Stimulated activated CD8-positive, alpha-beta memory T cell treated with anti-CD3 and anti-CD28 coated beads, Interleukin-2, amount 100 ng/mL, for 1 hour (primary cell): ENCODE measurements at regions not wholly inside any gene's neighbourhood (a gene's known extent, or its start where the extent isn't known, plus 50 kb on each side); places are given as distances from the start of the nearest gene placed in this dataset.

ENCODE experiments used
- DNase-seq, 2 donors: peaks; one replicate each; pipeline ENCODE4 v3.0.0-alpha.2; 2020; ENCODE audit warnings: low read depth in 2 of 2

DNA sequence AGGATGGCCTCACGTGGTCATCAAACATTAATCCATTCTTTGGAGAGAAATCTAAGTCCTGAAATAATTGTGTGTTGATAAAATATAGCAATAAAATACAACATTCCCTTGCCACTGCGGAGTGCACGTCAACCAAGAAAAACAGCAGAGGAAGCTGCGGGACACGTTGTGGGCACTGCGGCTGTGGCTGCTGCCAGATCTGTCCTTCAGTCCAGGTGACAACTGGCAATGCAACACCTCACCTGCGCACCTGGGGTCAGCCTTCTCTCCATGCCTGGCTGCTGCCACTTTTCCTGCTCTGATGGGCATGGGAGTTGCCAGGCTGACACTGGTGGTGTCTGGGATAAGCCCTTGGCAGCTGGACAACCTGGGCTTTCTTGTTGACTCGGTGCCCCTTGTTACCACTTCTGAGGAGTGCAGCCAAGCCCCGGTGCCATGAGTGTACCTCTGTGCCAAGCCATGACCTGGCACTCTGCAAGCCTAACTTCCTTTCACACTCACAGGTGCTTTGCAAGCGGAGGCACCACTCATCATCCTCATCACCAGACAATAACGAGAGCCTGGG is 251.6 kb upstream of the TSHZ3 start:
- no peak for DNase-seq

DNA sequence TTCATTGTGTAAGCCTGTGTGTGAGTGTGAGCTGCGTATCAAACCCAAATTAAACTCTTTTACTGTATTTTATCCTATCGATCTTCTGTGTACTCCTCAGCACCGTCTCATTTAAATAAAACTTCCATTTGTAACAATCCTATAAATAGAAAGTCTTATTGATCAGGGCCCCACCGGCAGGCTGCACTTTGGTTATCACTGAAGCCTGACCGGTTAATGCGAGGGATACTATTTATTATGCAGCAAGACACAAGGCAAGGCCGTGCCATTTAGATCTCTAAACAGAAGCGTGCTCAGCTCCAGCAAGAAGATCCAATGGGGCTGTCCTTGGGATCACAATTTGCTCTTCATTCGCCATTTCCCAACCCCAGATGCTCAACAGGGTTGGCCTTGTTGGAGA is 252.6 kb upstream of the TSHZ3 start:
- no peak for DNase-seq

DNA sequence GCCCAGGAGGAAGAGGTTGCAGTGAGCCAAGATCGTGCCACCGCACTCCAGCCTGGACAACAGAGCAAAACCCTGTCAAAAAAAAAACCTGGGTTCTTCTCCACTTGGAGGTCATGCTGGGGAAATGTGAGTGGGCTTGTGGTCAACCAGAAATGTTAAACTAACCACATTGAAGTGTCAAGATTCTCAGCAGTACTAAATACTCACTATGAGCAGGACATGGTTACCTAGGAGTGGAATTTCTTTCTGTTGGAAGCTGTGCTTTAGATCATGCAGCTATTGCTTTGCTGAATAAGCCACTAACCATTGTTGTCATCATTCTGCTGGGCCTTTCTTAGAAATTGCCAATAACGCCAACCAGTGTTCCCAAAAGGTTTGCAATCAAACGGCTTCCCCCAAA is 253.3 kb upstream of the TSHZ3 start:
- DNase-seq: no peak

DNA sequence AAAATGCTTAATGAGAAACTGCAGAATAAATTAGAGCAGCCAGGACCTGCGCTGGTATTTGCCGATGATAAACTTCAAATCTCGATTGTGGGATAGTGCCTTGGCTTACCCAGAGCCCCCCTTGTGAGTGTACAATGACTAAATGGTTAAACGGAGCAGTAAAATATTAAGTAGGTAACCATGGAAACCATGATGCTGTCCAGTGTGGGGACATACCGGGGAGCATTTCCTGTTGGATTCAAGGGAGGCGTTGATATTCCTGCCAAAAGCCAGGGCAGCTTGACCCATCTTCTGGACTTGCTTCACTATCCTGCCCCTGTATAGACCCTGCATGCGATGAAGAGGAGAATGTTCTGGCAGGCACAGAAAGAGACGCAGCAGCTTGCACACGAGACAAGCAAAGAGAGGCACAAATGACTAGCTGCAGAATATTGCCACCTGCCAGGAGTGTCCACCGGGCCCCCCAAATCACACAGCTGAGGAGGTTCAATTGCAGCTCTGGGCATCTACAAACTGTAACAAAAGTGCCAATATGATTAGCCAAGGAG is 255.3 kb upstream of the TSHZ3 start:
- no peak for DNase-seq

DNA sequence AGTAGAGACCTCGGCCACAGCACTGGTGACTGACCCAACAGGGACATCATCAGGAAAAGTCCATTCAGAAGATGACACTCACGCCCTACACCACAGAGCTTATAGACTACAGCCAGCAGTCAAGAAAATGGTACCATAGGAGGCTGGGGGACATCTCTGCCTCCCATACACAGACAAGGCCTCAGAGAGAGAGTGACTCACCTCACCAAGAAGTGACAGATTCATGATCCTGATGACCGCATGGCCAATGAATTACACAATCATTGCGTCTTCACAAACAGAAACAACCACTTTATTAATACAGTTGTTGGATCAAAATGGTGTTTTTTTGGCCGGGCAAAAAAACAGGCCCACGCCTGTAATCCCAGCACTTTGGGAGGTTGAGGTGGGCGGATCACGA is 260.8 kb upstream of the TSHZ3 start:
- no peak for DNase-seq

DNA sequence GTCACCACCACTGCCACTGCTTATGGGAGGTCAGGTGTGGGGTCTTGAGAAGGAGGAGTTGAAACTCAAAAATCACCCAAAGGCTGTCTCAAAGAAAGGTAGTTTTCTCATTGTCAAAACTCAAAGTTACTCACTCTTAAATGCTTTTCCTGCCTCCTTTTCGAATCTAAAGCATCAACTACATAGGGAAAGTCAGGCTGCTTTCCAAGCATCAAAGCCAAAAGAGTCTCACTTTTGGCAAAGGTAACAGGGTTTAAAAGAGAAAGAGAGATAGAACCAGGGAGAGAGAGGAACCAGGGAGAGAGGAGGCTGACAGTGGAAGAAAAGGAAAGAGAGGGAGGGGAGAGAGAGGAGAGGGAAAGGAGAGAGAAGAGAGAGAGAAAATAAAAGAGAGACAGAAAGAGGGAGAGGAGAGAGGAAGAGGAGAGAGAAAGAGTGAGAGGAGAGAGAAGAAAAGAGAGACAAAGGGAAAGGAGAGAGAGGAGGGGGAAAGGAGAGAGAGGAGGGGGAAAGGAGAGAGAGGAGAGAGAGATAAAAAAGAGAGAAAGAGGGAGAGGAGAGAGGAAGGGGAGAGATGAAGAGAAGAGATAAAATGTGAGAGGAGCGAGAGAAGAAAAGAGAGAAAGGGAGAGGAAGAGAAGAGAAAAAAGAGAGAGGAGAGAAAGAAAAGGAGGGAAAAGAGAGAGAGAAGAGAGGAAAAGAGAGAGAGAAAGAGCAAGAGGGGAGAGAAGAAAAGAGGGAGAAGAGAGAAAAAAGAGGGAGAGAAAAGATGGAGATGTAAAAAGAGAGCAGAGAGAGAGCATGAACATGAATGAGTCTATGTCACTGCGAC is 262.0 kb upstream of the TSHZ3 start:
- no peak for DNase-seq

DNA sequence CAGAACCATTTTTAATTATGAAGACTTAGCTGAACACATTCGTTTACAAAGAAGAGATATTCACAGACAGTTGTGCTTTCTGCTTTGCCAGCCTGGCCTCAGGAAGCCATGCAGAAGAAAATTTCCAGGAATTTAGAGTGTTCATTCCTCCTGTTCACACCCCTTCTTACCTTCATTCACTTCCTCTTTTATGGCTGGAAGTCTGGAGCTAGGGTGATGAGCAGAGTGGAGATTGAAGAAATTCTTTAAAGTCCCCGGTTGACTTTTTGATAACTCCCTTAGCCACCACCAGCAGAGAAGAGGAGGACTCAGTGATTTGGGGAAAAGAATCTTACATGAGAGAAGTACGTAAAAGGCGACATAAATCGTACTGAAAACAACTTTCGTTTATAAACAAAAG is 263.6 kb upstream of the TSHZ3 start:
- DNase-seq: no peak

DNA sequence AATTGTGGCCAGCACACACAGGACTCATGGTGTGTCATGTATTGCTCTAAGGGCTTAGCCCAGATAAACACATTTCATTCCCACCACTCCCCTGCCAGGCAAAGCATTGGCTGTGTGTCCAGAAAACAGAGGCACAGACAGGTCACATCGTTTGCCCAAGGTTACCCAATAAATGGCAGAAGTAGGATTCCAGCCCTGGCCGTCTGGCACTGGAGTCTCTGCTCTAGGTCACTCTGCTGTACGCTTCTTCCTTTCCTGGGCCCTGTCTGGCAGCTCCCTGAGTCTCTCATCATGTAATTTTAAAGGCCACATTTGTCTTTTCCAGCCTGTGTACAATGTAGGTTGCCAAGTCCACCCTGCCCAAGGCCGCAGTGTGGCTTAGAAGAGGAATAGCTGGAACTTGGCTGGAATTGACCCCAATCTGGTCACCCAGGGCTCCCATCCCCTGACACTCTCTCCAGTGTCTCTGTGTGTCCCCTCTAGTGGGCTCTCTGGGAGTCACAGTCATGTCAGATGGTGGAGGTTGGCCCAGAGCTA is 264.5 kb upstream of the TSHZ3 start:
- DNase-seq: no peak

DNA sequence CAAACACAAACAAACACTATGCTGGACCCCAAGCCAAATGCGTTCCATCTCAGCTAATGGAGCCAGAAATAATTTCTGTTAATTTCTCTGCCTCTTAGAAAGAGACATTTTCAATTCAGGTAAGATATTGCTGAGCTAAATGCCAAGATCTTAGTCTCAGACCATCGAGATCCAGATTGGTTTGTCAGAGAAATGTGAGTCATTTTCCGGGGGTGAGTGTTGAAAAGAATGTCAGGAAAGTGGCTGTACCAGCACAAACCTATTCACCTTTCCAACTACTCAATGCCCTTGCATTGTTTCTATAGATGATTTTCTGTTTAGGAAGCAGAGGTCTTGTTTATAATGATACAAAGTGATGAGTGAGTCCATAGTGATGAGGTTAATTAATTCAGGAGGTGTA is 266.8 kb upstream of the TSHZ3 start:
- DNase-seq: no peak

DNA sequence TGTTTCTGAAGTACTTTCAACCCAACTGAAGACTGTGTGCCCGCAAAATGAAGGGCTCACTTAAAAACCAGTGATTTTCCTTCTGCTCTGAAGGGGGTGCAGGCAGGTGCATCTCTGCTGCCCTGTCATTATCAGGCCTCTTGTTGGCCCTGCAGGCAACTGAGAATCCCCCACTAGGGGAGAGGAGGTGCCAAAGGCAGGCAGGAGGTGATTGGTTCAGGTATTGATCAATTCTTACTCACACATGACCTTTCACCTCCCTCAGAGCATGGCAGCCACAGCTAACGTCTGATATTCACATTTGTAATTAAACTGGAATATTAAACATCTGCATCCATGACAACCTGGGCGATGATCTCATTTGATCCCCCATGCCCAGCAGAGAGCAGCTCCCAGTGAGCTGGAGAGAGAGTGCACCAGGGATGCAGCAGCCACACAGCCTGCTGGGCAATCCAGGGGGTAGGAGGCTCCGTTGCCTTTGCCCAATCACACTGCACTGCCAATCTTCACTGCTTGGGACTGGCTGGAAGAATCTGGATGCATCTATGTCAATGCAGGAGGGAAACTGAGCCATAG is 267.9 kb upstream of the TSHZ3 start:
- no peak for DNase-seq

DNA sequence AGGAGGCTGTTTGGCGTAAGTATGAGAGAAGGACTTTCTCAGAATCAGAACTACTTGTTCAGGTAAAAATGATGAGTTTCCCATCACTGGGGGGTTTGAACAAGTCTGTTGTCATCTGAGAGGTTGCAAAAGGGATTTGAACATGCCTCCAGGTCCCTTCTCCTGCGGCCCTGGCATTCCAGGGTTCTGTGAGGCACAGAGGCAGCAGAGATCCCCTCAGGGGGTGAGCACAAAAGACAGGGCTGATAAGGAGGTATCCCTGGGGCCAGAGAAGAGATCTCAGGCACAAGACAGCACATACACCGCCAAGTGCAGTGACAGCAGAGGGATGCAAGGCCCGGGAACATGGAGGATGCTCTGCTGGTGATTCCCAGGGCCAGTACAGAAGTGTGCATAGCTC is 275.8 kb upstream of the TSHZ3 start:
- no peak for DNase-seq

DNA sequence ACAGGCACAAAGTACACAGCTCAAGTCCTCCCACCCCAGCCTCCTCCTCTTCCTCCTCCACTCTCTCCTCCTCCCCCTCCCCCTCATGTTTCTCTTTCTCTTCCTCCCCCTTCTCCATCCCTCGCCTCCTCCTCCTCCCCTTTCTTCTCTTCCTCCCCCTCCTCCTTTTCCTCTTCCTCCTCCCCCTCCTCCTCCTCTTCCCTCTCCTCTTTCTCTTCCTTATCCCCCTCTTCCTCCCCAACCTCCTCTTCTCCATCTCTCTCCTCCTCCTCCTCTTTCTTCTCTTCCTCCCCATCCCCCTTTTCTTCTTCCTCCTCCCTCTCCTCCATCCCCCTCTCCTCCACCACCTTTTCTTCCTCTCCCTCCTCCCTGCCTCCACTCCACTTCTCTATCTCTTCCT is 276.3 kb upstream of the TSHZ3 start:
- DNase-seq: no peak

DNA sequence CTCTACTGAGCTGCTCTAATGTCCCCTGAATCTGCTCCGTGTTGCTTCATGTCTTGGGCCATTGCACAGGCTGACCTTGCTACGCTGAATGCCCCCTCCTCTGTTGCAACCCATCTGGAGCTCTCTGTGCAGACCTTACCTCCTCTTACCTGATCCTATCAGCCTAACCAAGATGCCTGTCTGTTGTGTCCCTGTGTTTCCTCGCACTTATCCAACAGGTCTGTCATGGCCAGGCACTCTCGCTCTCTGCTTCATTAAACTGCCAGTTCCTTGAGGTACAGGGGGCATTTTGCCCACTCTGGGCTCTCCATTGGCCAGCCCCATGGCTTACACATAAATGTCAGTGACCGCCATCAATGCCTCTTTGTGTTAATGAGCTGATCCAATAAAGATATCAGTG is 277.7 kb upstream of the TSHZ3 start:
- no peak for DNase-seq

DNA sequence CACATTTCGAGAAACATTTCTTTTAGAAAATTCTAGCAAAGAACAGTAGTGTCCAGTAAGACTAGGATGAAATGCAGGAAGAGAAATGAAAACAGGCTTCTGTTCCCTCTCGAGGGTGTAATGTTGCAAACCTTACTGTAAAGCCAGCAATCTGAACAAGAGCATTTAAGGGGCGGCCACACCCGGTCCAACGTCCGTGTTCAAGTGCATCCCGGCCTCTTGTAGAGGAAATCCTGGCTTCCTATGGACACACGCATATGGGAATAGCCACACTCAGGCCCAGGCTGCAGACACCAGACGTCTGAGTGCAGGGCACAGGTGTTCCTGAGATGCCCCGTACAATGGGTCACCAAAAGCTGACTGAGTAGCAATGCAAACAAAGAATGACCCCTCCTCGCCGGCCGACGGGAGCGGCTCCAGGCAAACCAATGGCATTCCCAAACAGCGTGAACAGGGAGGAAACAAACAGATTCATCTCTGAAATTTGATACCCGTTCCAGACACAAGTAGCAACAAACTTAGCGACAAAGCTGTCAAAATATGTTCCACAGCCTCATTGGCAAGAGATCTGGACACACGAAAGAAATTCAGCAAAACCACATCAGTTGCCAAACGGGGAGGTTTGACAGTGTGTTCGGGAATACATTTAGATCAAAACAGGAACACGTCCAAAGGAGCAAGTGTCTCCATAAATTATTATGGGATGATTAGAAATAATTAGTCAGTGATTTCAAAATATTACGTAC is 278.6 kb upstream of the TSHZ3 start:
- no peak for DNase-seq

DNA sequence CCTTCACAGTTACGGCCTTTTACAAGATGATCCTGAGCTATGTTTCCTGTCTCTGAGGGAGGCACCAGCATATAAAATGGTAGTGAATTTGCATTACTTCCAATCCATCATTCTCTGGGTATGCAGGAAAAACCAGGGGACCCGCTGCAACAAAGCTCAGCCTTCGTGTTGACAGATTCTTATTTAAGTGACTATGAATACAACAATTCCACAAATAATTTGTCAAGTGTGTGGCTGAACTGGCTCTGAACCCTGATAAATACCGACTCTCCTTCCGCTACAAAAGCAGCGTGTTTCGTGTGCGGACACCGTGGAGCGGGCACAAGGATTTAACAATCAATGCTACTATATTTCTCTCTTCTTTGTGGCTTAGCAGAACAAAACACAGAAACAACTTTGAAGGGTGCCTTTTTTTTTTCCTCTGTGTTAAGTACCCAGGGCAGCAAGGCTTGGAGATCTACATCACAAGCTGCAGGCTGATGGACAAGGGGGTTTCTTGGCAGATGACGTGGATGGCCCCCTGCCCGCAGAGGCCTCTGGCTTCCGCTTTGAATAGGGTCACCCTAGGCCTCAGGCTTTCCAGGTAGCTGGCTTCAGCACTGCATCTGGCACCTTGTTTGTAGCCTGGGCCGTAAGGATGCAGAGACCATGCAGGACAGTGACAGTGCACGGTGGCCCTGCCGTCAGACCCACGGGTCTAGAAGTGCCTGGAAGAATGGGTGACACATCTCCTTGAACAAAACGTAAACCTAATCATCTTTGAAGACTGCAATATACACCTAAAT is 280.5 kb upstream of the TSHZ3 start:
- no peak for DNase-seq

DNA sequence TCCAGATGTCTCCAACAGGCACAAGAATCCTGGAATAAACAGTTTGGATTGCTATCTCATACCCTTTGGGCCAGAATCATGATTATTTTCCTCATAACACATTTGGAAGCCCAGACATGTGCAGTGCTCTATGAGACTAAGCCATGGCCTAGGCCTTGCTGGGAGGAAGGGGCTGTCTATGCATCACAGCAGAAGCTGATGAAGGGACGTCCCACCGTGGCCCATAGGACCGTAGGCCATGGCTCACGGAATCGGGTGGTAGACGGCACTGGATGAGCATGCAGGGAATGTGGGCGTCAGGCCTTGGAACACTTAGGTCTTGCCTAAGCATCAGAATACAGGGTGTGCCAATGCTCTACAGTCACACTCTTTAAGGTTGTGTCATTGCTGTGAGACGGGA is 283.8 kb upstream of the TSHZ3 start:
- no peak for DNase-seq

DNA sequence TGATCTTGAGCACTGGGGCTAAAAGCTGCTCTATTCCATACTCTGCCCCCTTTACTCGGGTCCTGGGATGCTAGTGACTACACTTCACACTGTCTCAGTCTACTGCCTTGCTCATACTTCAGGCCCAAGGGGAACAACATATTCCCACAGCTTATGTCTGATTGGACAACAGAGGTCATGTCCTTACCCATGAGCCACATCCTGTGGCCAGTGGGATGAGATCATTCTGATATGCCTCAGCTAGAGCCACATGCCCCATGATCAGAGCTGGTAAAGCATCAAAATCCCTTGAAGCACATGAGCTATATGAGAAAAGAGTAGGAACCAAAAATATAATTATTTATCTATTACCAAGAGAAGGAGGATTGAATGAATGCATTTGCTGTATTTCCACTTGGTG is 290.1 kb upstream of the TSHZ3 start:
- DNase-seq: no peak

DNA sequence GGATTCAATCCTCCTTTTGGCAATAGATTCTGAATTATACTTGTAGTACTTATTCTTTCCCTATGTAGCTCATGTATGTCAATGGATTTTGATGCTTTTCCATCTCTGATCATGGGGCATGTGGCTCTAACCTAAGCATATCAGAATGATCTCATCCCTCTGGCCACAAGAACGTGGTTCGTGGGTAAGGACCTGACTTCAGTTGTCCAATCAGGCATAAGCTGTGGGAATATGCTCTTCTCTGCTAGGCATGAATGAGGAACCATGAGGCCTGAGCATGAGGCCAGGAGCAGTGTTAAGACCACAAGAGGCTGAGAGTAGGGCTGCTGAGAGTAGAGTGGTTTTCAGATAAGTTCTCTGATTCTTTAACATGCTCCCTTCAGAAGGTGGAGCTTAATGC is 292.4 kb upstream of the TSHZ3 start:
- DNase-seq: no peak

DNA sequence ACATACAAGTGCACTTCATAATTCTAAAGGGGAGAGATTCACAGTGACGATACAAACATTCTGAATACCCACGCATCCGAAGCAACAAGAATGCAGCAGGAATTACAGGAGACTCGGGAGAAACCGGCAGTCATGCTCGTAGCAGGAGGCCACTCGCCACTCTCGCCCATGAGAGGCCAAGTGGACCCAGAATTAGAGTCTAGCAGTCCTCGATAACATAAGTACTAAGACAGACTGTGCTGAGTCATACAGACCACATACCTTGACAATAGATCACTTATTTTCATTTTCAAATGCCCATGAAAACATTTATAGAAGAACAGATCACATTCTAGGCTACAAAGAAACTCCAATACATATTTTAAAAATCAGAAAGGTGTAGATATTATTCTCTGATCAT is 299.1 kb upstream of the TSHZ3 start:
- DNase-seq: no peak

DNA sequence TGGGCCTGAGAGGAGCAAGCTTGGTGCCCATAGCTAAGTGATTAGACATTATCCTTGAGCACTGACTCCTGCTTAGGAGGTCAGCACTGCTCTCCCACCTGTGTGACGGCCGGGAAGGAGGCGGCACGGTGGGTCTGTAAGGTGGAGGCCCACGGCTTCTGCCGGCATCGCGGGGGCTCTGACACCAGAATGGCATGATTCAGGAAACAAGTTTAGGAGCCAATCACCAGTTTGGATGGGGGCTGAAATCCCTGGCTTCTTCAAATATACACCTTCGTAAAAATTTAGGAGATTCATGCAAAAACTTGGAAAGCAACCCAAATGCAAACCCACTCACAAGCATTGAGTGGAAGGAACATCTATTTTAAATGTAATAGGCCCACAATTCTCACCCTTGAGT is 307.3 kb upstream of the TSHZ3 start:
- DNase-seq: no peak
